Thyroid gland (tissue), 4 donors: ENCODE measurements at regions not wholly inside any gene's neighbourhood (a gene's known extent, or its start where the extent isn't known, plus 50 kb on each side); places are given as distances from the start of the nearest gene placed in this dataset.

ENCODE experiments used
- DNase-seq, 2 donors: peaks; one replicate each; pipeline ENCODE4 v3.0.0-alpha.2; 2019
- H3K27ac ChIP-seq, 3 donors: fragments of 200-600 bp; sonication (generic); 1 replicate in 2 of 3; 2 replicates in 1 of 3; pipeline ENCODE4 v1.5.1; 2016 to 2019; ENCODE audit warnings: mild to moderate bottlenecking in 1 of 3, moderate library complexity in 1 of 3
- H3K27me3 ChIP-seq: fragments of 200-600 bp; sonication (generic); one replicate; pipeline ENCODE4 v1.5.1; 2019
- H3K36me3 ChIP-seq, 2 donors: fragments of 200-600 bp; sonication (generic); one replicate each; pipeline ENCODE4 v1.5.1; 2016 to 2019
- H3K4me1 ChIP-seq, 2 donors: fragments of 200-600 bp; sonication (generic); one replicate each; pipeline ENCODE4 v1.5.1; 2017 to 2019
- H3K4me3 ChIP-seq, 3 donors: fragments of 200-600 bp; sonication (generic); replicated peaks in 1 of 3; 1 replicate in 2 of 3; 2 replicates in 1 of 3; pipeline ENCODE4 v1.5.1; 2016; ENCODE audit warnings: mild to moderate bottlenecking in 1 of 3
- H3K9me3 ChIP-seq: fragments of 200-600 bp; sonication (generic); one replicate; pipeline ENCODE4 v1.5.1; 2017
- POLR2A ChIP-seq, 2 donors: fragments of 450-650 bp; IDR thresholded peaks; one replicate each; pipeline ENCODE4 v1.6.1; 2017; ENCODE audit warnings: antibody characterized with exemption in 2 of 2, mild to moderate bottlenecking in 2 of 2, moderate library complexity in 1 of 2
- WGBS, 2 donors: methylation state at CpG; one replicate each; pipeline ENCODE4 v1.1.5; 2017; 5-methylcytosine and 5-hydroxymethylcytosine counted together
- intact Hi-C: fragments of 100-400 bp; cut with DNase I; formaldehyde crosslinking; loops from one replicate; pipeline ENCODE4 v1.15.1; 2023
- TF ChIP-seq, protein P1 (sequence below), 6 experiments: fragments of 200-600 bp in 3 of 6; fragments of 450-650 bp in 3 of 6; sonication (generic) in 3 of 6; IDR thresholded peaks; one replicate each; pipeline ENCODE4 v1.5.1; 2016 to 2019; ENCODE audit warnings: antibody characterized with exemption in 6 of 6, mild to moderate bottlenecking in 2 of 6, inconsistent platforms in 1 of 6, moderate library complexity in 1 of 6

DNA sequence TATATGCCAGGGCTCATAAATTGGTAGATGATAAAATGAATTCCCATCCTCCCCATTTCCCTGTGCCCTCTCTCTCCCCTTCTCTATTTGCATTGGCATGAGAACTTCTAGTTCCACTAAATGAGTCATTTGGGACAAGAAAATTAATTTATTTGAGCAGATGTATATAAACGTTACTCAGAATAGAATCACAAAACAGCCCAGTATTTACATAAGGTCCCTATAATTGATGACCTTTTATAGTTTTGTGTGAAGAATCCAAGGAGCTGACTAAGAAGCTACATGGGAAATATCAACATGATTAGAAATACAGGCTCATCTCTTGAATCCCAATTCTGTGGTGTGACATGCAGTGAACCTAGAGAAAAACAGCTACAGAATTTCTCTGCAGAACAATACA lies 617.7 kb upstream of the NR2F2 start:
- H3K36me3 ChIP-seq = no peaks in the 10 kb centered on the region
- intact Hi-C loops = no loop called here
- TF ChIP-seq POLR2A (IDR thresholded peaks at IDR 0.05) = no peak
- TF ChIP-seq, protein P1, sequence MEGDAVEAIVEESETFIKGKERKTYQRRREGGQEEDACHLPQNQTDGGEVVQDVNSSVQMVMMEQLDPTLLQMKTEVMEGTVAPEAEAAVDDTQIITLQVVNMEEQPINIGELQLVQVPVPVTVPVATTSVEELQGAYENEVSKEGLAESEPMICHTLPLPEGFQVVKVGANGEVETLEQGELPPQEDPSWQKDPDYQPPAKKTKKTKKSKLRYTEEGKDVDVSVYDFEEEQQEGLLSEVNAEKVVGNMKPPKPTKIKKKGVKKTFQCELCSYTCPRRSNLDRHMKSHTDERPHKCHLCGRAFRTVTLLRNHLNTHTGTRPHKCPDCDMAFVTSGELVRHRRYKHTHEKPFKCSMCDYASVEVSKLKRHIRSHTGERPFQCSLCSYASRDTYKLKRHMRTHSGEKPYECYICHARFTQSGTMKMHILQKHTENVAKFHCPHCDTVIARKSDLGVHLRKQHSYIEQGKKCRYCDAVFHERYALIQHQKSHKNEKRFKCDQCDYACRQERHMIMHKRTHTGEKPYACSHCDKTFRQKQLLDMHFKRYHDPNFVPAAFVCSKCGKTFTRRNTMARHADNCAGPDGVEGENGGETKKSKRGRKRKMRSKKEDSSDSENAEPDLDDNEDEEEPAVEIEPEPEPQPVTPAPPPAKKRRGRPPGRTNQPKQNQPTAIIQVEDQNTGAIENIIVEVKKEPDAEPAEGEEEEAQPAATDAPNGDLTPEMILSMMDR (IDR thresholded peaks at IDR 0.05) = no peak

DNA sequence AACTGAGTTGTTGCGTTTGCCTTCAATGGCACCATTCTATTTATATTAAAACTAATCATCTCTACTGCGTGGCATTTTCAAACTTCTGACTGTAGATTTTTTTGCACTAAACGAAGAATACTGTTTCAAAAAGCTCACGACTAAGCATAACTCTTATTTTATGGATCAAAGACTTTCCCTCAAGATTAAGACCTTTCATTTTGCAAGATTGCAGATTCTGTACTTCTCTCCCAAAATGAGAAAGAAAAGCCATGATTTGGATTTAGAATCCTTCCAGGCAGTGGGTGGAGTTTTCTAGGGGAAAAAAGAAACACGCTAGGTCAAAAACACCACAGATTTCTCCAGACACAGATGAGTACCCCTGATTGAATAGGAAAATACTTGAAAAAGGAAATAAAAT lies 617.2 kb upstream of the NR2F2 start:
- no peaks in the 10 kb centered on the region for H3K27me3 ChIP-seq
- no peak overlapping the region for H3K27ac ChIP-seq
- no peaks in the 10 kb centered on the region for H3K4me1 ChIP-seq
- no peaks in the 10 kb centered on the region for H3K36me3 ChIP-seq
- 65 to 78% methylated on average over 5 of the region's 5 CpGs for WGBS, 2 donors
- no peak overlapping the region for H3K4me3 ChIP-seq
- no peak for DNase-seq
- H3K9me3 ChIP-seq = no peaks in the 10 kb centered on the region
- intact Hi-C loops = no loop called here
- TF ChIP-seq POLR2A (IDR thresholded peaks at IDR 0.05) = no peak
- TF ChIP-seq, protein P1 (IDR thresholded peaks at IDR 0.05) = no peak

More for the DNA sequence above, 617.7 kb upstream of the NR2F2 start:
- Histone ChIP-seq H3K27ac (no peak overlapping the region), H3K4me1 (no peaks in the 10 kb centered on the region), H3K9me3 (no peaks in the 10 kb centered on the region), H3K27me3 (no peaks in the 10 kb centered on the region), H3K4me3 (no peak overlapping the region)
- 70 to 77% methylated on average over 1 of the region's 1 CpG for WGBS, 2 donors
- DNase-seq = no peak

DNA sequence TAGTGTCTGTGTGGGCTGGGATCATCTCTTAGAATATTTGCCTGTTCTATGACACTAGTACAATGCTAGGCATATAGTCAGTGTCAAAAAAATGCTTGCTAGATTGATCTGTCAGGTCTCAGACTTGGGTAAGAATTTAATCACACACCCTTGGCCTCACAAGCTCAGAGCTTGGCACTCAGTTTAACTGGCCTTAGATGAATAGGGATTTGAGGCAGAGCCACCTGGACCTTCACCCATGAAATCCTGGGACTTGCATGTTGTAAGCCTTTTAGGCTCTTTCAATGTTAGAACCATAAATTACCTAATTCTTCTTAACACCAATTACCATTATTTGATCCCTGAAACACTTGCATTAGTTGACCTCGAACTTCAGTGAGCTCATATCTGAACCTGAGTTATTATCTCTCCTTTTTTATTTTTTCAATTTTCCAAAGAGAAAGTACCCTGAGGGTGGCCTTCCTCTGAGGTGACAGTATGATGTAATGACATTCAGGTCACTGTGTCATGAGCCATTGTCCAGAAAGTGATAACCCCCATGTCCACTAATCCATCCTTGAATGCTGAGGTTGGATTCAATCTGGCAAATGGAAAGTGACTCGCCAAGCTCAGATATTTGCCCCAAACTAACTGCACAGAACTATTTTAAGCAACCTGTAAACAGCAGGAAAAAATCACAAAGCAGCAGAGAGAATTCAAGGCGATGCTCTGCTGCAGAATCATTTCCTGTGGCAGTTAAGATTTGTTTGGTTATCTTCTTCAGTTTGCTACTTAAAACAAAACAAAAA lies 615.2 kb upstream of the NR2F2 start:
- Histone ChIP-seq H3K27me3 (no peaks in the 10 kb centered on the region), H3K4me3 (no peak overlapping the region), H3K27ac (no peak overlapping the region), H3K36me3 (no peaks in the 10 kb centered on the region), H3K9me3 (no peaks in the 10 kb centered on the region), H3K4me1 (no peaks in the 10 kb centered on the region)
- intact Hi-C loops = no loop called here
- no peak for DNase-seq
- WGBS, 2 donors = 79 to 80% methylated on average over 3 of the region's 3 CpGs
- TF ChIP-seq, protein P1 (IDR thresholded peaks at IDR 0.05) = no peak
- no peak for TF ChIP-seq POLR2A (IDR thresholded peaks at IDR 0.05)

DNA sequence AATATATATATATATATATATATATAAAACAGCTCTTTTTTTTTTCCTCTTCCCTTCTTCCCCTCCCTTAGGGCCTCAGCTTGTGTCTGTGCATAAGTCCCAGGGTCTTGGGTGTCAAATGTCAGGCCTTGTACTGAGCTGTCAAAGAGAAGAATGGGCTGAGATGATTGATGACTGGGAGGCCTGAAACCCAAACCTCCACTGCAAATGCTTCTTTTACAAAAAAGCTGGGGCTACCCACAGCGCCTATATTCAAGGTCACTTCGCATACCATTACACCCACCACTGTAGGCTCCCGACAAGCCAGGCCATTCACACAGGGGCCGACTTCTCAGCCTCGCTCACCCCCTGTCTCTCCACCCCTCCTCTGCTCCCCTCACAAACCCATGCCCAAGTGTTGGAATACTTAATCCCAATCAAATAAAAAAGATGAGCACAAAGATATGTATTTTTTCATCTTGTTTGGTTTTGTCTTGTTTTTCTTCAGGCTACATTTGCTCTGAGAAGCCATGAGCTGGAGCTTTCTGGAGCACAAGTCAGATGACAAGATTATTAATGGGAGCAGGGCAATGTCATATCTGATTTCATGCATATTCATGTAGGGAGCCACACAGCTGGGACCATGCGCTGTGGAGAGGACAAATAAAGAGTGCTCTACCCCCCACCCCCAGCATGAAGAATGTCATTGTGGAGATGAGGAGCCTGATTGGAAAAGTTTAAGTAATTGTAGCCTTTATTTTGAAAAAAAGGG lies 614.4 kb upstream of the NR2F2 start:
- WGBS, 2 donors = 82 to 85% methylated on average over 6 of the region's 6 CpGs
- Histone ChIP-seq H3K27me3 (no peaks in the 10 kb centered on the region), H3K36me3 (no peaks in the 10 kb centered on the region), H3K4me3 (no peak overlapping the region), H3K9me3 (no peaks in the 10 kb centered on the region), H3K27ac (no peak overlapping the region), H3K4me1 (no peaks in the 10 kb centered on the region)
- DNase-seq = no peak
- TF ChIP-seq POLR2A (IDR thresholded peaks at IDR 0.05) = no peak
- TF ChIP-seq, protein P1 (IDR thresholded peaks at IDR 0.05) = no peak
- intact Hi-C loops = no loop called here

DNA sequence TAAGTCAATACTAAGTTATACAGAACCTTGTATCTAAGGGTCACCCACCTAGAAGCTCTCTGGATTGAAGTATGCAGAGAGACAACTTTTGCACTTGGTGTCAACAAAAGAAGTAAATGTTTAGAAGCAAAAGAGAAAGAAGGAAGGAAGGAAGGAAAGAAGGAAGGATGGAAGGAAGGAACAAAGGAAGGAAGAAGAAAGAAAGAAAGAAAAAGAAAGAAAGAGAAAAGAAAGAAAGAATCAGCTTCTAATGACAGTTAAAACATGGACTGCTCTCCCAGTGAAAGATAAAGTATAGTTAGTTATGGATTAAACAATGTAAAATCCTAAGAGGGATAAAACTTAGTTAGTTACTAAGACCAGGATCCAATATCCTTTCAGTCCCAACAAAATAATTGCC lies 613.8 kb upstream of the NR2F2 start:
- Histone ChIP-seq H3K27me3 (no peaks in the 10 kb centered on the region), H3K4me3 (no peak overlapping the region), H3K36me3 (no peaks in the 10 kb centered on the region), H3K27ac (no peak overlapping the region), H3K4me1 (no peaks in the 10 kb centered on the region), H3K9me3 (no peaks in the 10 kb centered on the region)
- intact Hi-C loops = no loop called here
- TF ChIP-seq, protein P1 (IDR thresholded peaks at IDR 0.05) = no peak
- TF ChIP-seq POLR2A (IDR thresholded peaks at IDR 0.05) = no peak
- no peak for DNase-seq
